Neutrophil (primary cell): ENCODE measurements at regions not wholly inside any gene's neighbourhood (a gene's known extent, or its start where the extent isn't known, plus 50 kb on each side); places are given as distances from the start of the nearest gene placed in this dataset.

Source experiments
- H3K27ac ChIP-seq: fragments of 200-600 bp; sonication (generic); 2 replicates; pipeline ENCODE4 v1.5.1; 2016; ENCODE audit warnings: mild to moderate bottlenecking, moderate library complexity
- H3K27me3 ChIP-seq: fragments of 200-600 bp; sonication (generic); 2 replicates; pipeline ENCODE4 v1.6.0; 2016; ENCODE audit warnings: mild to moderate bottlenecking
- H3K36me3 ChIP-seq: fragments of 200-600 bp; sonication (generic); 2 replicates; pipeline ENCODE4 v1.5.1; 2017
- H3K4me1 ChIP-seq, 2 experiments: fragments of 200-600 bp in 1 of 2; sonication (generic) in 1 of 2; 1 replicate in 1 of 2; 2 replicates in 1 of 2; pipeline versions ENCODE4 v1.5.1 to v1.6.1; 2013 to 2016; ENCODE audit warnings: low read depth in 1 of 2, low read length in 1 of 2, mild to moderate bottlenecking in 1 of 2, moderate library complexity in 1 of 2; ENCODE audit not compliant: control insufficient read depth in 1 of 2, insufficient read depth in 1 of 2
- H3K4me3 ChIP-seq, 2 experiments: fragments of 200-600 bp in 1 of 2; sonication (generic) in 1 of 2; 1 replicate in 1 of 2; 2 replicates in 1 of 2; pipeline ENCODE4 v1.5.1; 2013 to 2016; ENCODE audit warnings: low read depth in 1 of 2, low read length in 1 of 2, mild to moderate bottlenecking in 1 of 2, moderate library complexity in 1 of 2
- H3K9me3 ChIP-seq: fragments of 200-600 bp; sonication (generic); 2 replicates; pipeline ENCODE4 v1.5.1; 2016
- CTCF ChIP-seq: fragments of 200-600 bp; sonication (generic); IDR thresholded peaks from 2 replicates; pipeline ENCODE4 v1.5.1; 2016; ENCODE audit warnings: antibody characterized with exemption

GRCh38 chr19:30173593-30174356, 198.4 kb upstream of the ZNF536 start:
- Histone ChIP-seq H3K27me3 (no peaks in the 10 kb centered on the region), H3K4me1 (no peaks in the 10 kb centered on the region), H3K4me3 (no peak overlapping the region), H3K27ac (no peak overlapping the region), H3K9me3 (no peaks in the 10 kb centered on the region), H3K36me3 (no peaks in the 10 kb centered on the region)
- no peak for TF ChIP-seq CTCF

GRCh38 chr19:30174357-30174645, 197.9 kb upstream of the ZNF536 start:
- Histone ChIP-seq H3K27ac (no peak overlapping the region), H3K9me3 (no peaks in the 10 kb centered on the region), H3K4me3 (no peak overlapping the region), H3K4me1 (no peaks in the 10 kb centered on the region), H3K27me3 (no peaks in the 10 kb centered on the region), H3K36me3 (no peaks in the 10 kb centered on the region)
- no peak for TF ChIP-seq CTCF

GRCh38 chr19:30174791-30175190, 197.4 kb upstream of the ZNF536 start:
- TF ChIP-seq CTCF = no peak
- Histone ChIP-seq H3K9me3 (no peaks in the 10 kb centered on the region), H3K27me3 (no peaks in the 10 kb centered on the region), H3K4me1 (no peaks in the 10 kb centered on the region), H3K36me3 (no peaks in the 10 kb centered on the region), H3K4me3 (no peak overlapping the region), H3K27ac (no peak overlapping the region)

GRCh38 chr19:30175987-30176386, 196.2 kb upstream of the ZNF536 start:
- Histone ChIP-seq H3K9me3 (no peaks in the 10 kb centered on the region), H3K27me3 (no peaks in the 10 kb centered on the region), H3K4me1 (no peaks in the 10 kb centered on the region), H3K4me3 (no peak overlapping the region), H3K36me3 (no peaks in the 10 kb centered on the region), H3K27ac (no peak overlapping the region)
- TF ChIP-seq CTCF = no peak

GRCh38 chr19:30178721-30179402, 193.3 kb upstream of the ZNF536 start:
- no peaks in the 10 kb centered on the region for H3K4me1 ChIP-seq
- no peak for TF ChIP-seq CTCF

More at GRCh38 chr19:30178721-30179402, 193.3 kb upstream of the ZNF536 start:
- no peaks in the 10 kb centered on the region for H3K27me3 ChIP-seq
- H3K4me3 ChIP-seq = no peak overlapping the region
- H3K27ac ChIP-seq = no peak overlapping the region
- H3K9me3 ChIP-seq = no peaks in the 10 kb centered on the region
- no peaks in the 10 kb centered on the region for H3K36me3 ChIP-seq
